B cell (primary cell): ENCODE measurements at regions not wholly inside any gene's neighbourhood (a gene's known extent, or its start where the extent isn't known, plus 50 kb on each side); places are given as distances from the start of the nearest gene placed in this dataset.

Experiments
- CTCF ChIP-seq: fragments of 200-600 bp; IDR thresholded peaks from one replicate; pipeline ENCODE4 v1.8.0; 2022; ENCODE audit warnings: antibody characterized with exemption, mild to moderate bottlenecking
- EZH2 ChIP-seq: IDR thresholded peaks from 2 replicates; pipeline ENCODE4 v1.6.1; 2012; ENCODE audit warnings: borderline replicate concordance, low read depth, mild to moderate bottlenecking, moderate library complexity, low read length; ENCODE audit not compliant: insufficient read depth, poor library complexity, severe bottlenecking

DNA sequence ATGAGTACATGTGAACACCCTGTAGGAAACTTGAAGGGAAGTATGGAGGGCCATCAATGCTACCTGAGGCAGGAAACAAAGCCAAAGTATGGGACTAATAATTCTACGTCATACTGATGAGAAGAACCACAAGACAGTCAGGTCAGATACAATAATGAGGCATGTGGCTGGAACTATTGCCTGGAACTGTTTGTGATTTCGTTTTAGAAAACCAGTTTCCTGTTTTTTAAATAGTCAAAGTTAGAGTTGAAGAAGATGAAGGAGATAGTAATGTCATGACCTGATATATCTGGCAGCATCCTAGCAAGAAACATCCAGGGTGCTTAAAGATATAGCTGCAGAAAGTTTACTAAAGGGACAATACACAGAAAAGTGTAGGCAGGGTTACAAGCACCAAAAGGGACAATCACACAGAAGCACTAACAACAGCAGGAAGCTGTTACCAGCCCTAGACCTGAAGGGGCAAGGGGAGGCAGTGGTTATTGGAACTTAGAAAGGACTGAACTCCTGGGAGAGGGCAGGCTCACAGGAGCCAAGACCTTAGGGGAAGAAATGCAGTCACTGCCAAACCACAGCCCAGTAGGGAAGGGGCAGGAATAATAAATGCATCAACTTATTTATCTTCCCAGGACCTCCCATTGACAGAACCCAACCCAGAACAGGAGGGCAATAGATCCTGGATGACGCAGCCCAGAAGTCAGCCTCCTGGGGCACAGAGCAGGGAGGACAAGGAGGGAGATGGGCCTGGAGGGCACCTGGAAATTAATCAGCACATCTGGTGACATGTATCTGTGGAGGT, 302.1 kb upstream of the STT3B start:
- TF ChIP-seq CTCF (no peak), EZH2 (no peak)
